ENCODE measurements at regions not wholly inside any gene's neighbourhood (a gene's known extent, or its start where the extent isn't known, plus 50 kb on each side); places are given as distances from the start of the nearest gene placed in this dataset.

- no peaks in the 10 kb centered on the region for H3K9me3 Mint-ChIP-seq (ENCODE audit: unreplicated experiment)
- H3K4me1 Mint-ChIP-seq (ENCODE audit: unreplicated experiment): no peaks in the 10 kb centered on the region
- TF ChIP-seq CTCF (IDR thresholded peaks at IDR 0.05; ENCODE audit: unreplicated experiment): no peak
- H3K36me3 Mint-ChIP-seq (ENCODE audit: low read depth, unreplicated experiment): no peaks in the 10 kb centered on the region
- H3K27ac Mint-ChIP-seq (ENCODE audit: unreplicated experiment): no peak overlapping the region
- peaks cover 10% of the 10 kb centered on the region for H3K27me3 Mint-ChIP-seq (ENCODE audit: unreplicated experiment)
- no peak overlapping the region for H3K4me3 Mint-ChIP-seq (ENCODE audit: unreplicated experiment)
- DNase-seq (ENCODE audit: low spot score): no peak
Observed at GRCh38 chr17:72530454-72530853, 409.6 kb downstream of the SOX9 start.

- H3K27ac Mint-ChIP-seq (ENCODE audit: unreplicated experiment): no peak overlapping the region
Observed at GRCh38 chr17:72531729-72532128, 410.9 kb downstream of the SOX9 start.

DNA sequence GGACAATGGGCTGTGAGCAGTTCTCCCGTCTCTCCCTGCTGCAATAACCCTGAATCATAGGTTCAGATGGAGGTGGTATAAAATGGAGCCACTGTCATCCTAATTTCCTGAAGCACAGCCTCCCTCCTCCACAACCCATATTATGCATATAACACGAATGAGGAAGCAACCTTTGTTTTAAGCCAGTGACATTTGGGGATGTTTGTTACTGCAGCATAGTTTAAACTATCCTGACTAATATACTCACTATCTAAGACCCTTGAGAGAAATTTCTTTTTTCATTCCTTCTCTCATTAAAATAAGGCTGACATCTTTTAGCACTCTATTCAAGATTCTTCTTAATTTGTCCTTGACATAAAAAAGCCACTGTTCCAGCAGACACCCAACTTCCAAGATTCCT is 413.4 kb downstream of the SOX9 start:
- H3K4me3 Mint-ChIP-seq (ENCODE audit: unreplicated experiment): no peak overlapping the region
- no peaks in the 10 kb centered on the region for H3K9me3 Mint-ChIP-seq (ENCODE audit: unreplicated experiment)
- TF ChIP-seq CTCF (IDR thresholded peaks at IDR 0.05; ENCODE audit: unreplicated experiment): no peak
- H3K36me3 Mint-ChIP-seq (ENCODE audit: low read depth, unreplicated experiment): no peaks in the 10 kb centered on the region
- no peaks in the 10 kb centered on the region for H3K4me1 Mint-ChIP-seq (ENCODE audit: unreplicated experiment)
- H3K27ac Mint-ChIP-seq (ENCODE audit: unreplicated experiment): no peak overlapping the region
- peaks cover 9% of the 10 kb centered on the region for H3K27me3 Mint-ChIP-seq (ENCODE audit: unreplicated experiment)
- DNase-seq (ENCODE audit: low spot score): no peak

More at GRCh38 chr17:72531729-72532128, 410.9 kb downstream of the SOX9 start:
- no peak for DNase-seq (ENCODE audit: low spot score)
- H3K36me3 Mint-ChIP-seq (ENCODE audit: low read depth, unreplicated experiment): no peaks in the 10 kb centered on the region
- H3K4me1 Mint-ChIP-seq (ENCODE audit: unreplicated experiment): no peaks in the 10 kb centered on the region
- no peaks in the 10 kb centered on the region for H3K9me3 Mint-ChIP-seq (ENCODE audit: unreplicated experiment)
- peaks cover 12% of the 10 kb centered on the region for H3K27me3 Mint-ChIP-seq (ENCODE audit: unreplicated experiment)
- no peak for TF ChIP-seq CTCF (IDR thresholded peaks at IDR 0.05; ENCODE audit: unreplicated experiment)
- no peak overlapping the region for H3K4me3 Mint-ChIP-seq (ENCODE audit: unreplicated experiment)

GRCh38 chr17:72534776-72535175 is 414.0 kb downstream of the SOX9 start:
- no peak overlapping the region for H3K4me3 Mint-ChIP-seq (ENCODE audit: unreplicated experiment)
- H3K27me3 Mint-ChIP-seq (ENCODE audit: unreplicated experiment): peaks cover 9% of the 10 kb centered on the region
- TF ChIP-seq CTCF (IDR thresholded peaks at IDR 0.05; ENCODE audit: unreplicated experiment): no peak
- no peaks in the 10 kb centered on the region for H3K9me3 Mint-ChIP-seq (ENCODE audit: unreplicated experiment)
- peaks cover under 1% of the 10 kb centered on the region for H3K4me1 Mint-ChIP-seq (ENCODE audit: unreplicated experiment)
- no peak overlapping the region for H3K27ac Mint-ChIP-seq (ENCODE audit: unreplicated experiment)
- H3K36me3 Mint-ChIP-seq (ENCODE audit: low read depth, unreplicated experiment): no peaks in the 10 kb centered on the region
- DNase-seq (ENCODE audit: low spot score): no peak

DNA sequence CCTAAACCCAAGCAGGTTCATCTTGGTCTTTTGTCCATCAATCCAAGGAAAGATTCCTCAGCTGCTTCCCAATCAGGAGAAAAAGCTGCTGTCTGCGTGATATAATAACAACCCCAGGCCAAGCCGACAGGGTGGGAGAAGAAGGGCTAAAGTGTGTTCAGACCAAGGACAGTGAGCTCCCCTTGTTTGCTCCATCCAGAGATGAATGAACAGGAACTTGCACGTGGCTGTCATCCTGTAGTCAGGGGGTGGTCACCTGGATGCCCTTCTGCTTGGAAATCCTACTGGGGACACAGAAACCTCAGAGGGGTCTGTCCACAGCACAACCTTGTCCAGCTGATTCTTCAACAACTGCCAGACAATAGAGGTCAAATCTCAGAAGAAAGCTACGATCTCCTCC is 414.5 kb downstream of the SOX9 start:
- no peak for DNase-seq (ENCODE audit: low spot score)
- Mint-ChIP-seq H3K9me3 (ENCODE audit: unreplicated experiment) (no peaks in the 10 kb centered on the region), H3K27me3 (ENCODE audit: unreplicated experiment) (peaks cover 9% of the 10 kb centered on the region), H3K27ac (ENCODE audit: unreplicated experiment) (no peak overlapping the region), H3K36me3 (ENCODE audit: low read depth, unreplicated experiment) (no peaks in the 10 kb centered on the region), H3K4me1 (ENCODE audit: unreplicated experiment) (peaks cover 3% of the 10 kb centered on the region), H3K4me3 (ENCODE audit: unreplicated experiment) (no peak overlapping the region)
- no peak for TF ChIP-seq CTCF (IDR thresholded peaks at IDR 0.05; ENCODE audit: unreplicated experiment)
